ENCODE measurements at regions not wholly inside any gene's neighbourhood (a gene's known extent, or its start where the extent isn't known, plus 50 kb on each side); places are given as distances from the start of the nearest gene placed in this dataset.

DNA sequence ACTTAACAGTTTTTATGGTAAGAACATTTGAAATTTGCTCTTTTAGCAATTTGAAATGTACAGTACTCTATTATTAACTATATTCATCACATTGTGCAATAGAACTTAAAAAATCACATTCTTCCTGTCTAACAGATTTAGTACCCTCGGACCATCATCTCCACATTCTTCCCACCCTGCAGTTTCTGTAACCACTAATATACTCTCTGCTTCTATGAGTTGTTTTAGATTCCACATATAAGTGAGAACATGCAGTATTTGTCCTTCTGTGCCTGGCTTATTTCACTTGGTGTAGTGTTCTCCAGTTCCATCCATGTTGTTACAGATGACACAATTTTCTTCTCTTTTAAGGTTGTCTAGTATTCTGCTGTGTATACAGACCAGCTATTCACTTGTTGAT lies 88.9 kb upstream of the SEC61G start:
- DNase-seq (ENCODE audit: low spot score) = no peak

- DNase-seq (ENCODE audit: low spot score) = no peak
Measured at GRCh38 chr7:54856856-54857255, 97.8 kb upstream of the SEC61G start.

GRCh38 chr7:54857294-54857693 lies 98.3 kb upstream of the SEC61G start:
- DNase-seq (ENCODE audit: low spot score) = no peak

DNA sequence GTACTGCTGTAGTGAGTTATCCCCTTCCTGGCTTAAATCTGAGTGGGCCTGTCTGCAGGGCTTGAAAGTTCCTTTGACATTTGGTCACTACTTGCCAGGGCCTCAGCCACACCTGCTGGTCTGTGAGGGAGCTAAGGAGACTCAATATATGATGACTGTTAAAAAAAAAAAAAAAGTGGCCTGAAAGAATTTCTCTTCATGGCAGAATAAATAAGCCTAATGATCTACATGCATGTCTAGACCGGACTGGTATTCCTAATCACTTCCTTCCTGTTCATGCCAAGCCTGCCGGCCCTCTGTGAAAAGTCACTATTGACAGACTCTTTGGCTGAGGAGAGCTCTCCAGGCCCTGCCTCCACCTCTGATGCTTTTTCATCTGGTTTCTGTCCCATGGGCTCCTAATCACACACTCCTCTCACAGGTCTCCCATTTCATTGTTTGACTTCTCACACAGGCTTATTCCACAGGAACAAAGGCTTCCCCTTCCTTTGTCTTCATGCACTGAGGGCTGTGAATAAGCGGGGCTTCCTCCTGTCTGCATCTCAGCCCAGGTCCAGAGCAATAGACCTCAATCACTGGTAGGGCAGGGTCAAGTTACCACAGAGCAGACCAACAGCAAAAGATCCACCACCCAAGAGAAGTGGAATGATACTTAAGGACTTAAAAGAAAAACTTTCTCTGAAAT lies 99.1 kb upstream of the SEC61G start:
- DNase-seq (ENCODE audit: low spot score) = no peak

DNA sequence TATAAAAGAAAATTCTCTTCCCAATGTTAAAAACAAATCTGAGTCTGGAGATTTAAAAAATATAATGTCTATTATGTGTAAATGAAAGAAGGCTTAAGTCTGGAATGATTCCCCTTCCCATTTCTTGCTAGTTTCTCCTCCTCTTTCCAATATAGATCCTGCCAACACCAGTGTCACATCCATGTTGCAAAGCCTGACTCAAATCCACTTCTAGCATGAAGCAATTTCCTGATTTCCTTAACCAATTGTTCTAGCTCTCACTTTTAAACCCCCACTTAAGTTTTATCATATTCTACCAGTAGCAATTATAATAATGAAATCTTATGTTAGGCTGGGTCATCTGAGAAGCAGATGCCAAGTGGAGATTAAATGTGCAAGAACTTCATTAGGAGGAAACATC lies 100.1 kb upstream of the SEC61G start:
- no peak for DNase-seq (ENCODE audit: low spot score)

DNA sequence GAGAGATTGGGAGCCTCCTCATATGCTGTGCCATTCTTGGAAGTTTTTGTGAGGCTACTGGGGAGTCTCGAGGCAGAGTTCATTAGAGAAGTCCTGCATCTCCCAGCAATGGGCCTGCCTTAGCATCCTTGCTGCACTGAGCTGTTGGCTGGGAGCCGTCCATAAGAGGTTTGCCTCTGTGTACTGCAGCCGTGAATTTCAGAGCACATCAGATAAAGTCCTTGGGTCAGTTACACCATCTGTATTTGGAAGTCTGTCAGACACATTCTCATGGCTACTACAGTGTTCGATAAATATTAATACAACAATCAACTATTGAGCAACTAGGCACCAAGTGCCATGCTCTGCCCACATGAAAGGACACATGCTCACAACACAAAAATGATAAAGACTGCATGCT lies 100.5 kb upstream of the SEC61G start:
- no peak for DNase-seq (ENCODE audit: low spot score)

GRCh38 chr7:54860003-54860775 lies 101.2 kb upstream of the SEC61G start:
- no peak for DNase-seq (ENCODE audit: low spot score)

GRCh38 chr7:54860843-54861242 lies 101.8 kb upstream of the SEC61G start:
- no peak for DNase-seq (ENCODE audit: low spot score)

GRCh38 chr7:54864663-54865062 lies 105.7 kb upstream of the SEC61G start:
- no peak for DNase-seq (ENCODE audit: low spot score)

- DNase-seq (ENCODE audit: low spot score) = no peak
Measured at GRCh38 chr7:54869523-54869922, 110.5 kb upstream of the SEC61G start.

GRCh38 chr7:54874804-54875203 lies 115.8 kb upstream of the SEC61G start:
- no peak for DNase-seq (ENCODE audit: low spot score)

DNA sequence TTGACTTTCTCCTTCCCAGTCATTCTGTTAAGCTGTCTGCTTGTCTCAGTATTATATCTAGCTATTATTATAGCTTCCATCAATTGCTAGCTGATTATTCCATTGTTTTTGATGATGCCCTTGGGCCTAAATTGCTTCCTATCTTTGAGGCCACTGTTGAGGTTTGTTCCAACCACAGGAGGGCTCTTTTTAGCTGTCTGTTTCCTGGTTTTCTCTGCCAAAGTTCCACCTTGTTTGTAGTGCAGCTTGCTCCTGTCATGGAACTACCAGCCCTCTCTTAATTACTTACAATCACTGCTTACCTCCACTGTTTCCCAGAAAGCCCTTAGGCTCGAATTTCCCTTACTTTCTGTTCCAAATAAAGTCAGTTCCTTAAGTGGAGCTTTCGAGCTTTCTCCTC lies 118.7 kb upstream of the SEC61G start:
- no peak for DNase-seq (ENCODE audit: low spot score)

DNA sequence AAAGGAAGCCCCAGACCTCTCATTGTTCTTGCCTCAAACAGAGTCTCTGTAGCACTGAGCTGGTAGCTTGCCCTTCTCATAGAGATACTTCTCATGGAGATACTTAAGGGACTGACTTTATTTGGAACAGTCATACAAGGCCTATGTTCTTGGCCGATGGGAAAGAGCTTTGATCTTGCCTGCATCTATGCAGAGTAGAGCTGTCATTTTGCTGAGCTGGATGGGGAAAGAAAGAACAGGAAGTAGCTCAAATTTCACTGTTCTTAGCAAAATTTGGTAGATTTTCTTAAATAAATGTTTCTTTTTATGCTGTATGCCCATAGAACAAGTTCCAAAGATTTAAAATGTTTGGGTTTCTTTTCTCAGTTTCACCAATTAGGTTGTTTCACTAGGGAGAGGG lies 119.3 kb upstream of the SEC61G start:
- DNase-seq (ENCODE audit: low spot score) = no peak

- no peak for DNase-seq (ENCODE audit: low spot score)
Measured at GRCh38 chr7:54879776-54880175, 120.8 kb upstream of the SEC61G start.

DNA sequence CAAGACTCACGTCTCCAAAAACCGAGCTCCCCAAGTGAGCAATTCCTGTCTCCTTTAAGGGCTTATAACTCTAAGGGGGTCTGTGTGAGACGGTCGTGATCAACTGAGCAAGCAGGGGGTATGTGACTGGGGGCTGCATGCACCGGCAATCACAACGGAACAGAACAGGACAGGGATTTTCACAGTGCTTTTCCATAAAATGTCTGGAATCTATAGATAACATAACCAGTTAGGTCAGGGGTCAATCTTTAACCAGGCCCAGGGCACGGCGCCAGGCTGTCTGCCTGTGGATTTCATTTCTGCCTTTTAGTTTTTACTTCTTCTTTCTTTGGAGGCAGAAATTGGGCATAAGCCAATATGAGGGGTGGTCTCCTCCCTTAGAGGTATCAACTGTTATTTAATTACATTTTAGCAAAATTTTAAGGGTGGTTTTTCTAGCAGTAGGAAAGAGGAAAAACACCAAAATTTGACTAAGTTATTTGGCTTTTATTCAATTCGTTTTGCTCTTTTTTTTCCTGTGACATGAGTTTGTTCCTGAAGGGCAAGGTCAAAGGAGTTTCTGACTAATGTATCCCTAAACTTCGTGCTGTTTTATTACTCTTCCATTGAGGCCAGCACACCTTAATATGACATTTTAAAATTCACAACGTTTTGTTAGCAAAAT lies 121.4 kb upstream of the SEC61G start:
- no peak for DNase-seq (ENCODE audit: low spot score)

- no peak for DNase-seq (ENCODE audit: low spot score)
Measured at GRCh38 chr7:54881816-54882520, 123.0 kb upstream of the SEC61G start.

- no peak for DNase-seq (ENCODE audit: low spot score)
Measured at GRCh38 chr7:54882694-54883093, 123.7 kb upstream of the SEC61G start.

DNA sequence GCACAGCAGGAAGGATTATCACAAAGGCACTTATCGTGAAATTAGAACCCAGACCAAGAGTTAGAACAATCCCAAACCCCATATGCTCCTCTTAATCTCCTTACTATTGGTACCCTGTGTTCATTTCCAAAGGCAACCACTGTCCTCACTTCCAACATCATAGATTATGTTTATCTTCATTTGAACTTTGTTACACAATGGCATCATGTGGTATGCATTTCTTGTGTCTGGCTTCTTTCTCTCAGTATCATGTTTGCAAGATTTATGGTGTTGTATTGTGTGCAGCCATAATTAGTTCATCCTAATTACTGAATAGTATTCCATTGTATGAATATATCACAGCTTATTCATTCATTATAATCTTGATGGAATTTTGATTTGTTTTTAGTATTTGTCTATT lies 124.6 kb upstream of the SEC61G start:
- DNase-seq (ENCODE audit: low spot score) = no peak

- no peak for DNase-seq (ENCODE audit: low spot score)
Measured at GRCh38 chr7:54885285-54885684, 126.3 kb upstream of the SEC61G start.

DNA sequence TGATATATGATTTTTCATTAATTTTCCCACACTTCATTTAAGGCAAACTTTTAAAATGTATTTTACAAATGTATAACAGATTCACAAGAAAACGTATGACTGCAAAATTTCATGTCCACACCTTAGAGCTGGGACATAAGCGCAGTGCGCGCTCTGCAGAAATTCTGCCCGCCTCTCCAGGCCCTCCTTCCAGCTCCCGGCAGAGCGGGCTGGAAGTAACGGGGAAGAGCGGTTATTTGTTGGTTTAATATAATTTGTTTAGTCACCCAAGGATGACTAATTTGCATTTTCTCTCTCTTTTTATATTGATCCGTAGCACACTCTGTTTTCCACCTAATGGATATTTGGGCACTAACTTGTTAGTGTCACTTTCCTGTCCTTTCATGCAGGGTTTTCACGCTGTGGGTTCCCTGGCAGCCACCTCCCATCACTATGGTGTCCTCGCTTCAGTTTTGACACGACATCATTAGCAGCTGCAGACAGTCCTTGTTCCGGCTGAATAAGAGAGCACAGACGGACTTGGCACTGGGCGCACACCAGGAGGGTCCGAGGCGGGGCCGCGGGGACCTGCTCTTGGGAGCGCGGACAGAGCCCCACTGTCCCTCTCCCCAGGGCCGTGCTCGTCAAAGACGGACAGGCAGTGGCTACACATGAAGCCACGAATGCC lies 129.2 kb upstream of the SEC61G start:
- no peak for DNase-seq (ENCODE audit: low spot score)

- DNase-seq (ENCODE audit: low spot score) = no peak
Measured at GRCh38 chr7:54888734-54889082, 129.7 kb upstream of the SEC61G start.

- no peak for DNase-seq (ENCODE audit: low spot score)
Measured at GRCh38 chr7:54897891-54898290, 120.9 kb upstream of the EGFR start.
